ENCODE measurements at regions not wholly inside any gene's neighbourhood (a gene's known extent, or its start where the extent isn't known, plus 50 kb on each side); places are given as distances from the start of the nearest gene placed in this dataset.
"Not testable (repeated sequence)": the region's sequence is repeated elsewhere in the genome, so short reads cannot be mapped to it uniquely, and the experiment has no call there.

DNA sequence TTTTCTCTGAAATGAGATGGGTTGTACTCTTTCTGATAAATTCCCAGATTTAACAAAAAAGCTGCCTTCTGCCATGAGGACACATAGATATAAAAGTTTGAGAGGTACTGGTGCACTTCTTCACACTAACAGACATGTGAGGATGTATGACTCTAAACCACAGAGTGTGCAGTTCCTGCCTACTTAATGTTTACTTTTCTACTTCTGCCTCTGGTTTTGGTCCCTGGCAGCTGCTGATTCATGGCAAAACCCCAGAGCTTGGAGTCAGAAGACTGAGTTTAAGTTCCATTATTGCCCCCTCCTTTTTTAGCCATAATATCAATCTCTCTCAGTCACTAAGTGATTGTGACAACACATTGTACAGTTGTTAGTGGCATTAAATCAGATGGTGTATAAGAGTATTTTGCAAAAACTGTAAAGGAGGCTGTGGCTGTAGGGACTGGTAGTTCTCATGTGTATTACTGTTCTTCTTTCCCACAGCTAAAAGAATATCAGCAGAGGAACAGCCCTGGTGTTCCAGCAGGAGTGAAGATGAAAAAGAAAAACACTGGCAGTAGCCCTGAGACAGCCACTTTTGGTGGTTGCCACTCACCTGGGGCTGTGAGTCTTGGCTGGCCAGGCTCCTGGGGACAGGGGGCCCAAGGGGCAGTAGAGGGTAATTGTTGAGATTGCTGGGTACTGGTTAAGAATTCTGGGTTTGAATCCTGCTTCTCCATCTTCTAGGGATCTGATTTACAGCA, 64.4 kb upstream of the CSPG4 start:
- not testable (repeated sequence) for TF ChIP-seq EZH2phosphoT487 (IDR thresholded peaks at IDR 0.05; ENCODE audit: low read depth, severe bottlenecking, unreplicated experiment)
- TF ChIP-seq, protein P1, sequence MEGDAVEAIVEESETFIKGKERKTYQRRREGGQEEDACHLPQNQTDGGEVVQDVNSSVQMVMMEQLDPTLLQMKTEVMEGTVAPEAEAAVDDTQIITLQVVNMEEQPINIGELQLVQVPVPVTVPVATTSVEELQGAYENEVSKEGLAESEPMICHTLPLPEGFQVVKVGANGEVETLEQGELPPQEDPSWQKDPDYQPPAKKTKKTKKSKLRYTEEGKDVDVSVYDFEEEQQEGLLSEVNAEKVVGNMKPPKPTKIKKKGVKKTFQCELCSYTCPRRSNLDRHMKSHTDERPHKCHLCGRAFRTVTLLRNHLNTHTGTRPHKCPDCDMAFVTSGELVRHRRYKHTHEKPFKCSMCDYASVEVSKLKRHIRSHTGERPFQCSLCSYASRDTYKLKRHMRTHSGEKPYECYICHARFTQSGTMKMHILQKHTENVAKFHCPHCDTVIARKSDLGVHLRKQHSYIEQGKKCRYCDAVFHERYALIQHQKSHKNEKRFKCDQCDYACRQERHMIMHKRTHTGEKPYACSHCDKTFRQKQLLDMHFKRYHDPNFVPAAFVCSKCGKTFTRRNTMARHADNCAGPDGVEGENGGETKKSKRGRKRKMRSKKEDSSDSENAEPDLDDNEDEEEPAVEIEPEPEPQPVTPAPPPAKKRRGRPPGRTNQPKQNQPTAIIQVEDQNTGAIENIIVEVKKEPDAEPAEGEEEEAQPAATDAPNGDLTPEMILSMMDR (IDR thresholded peaks at IDR 0.05; ENCODE audit: poor library complexity) = not testable (repeated sequence)
